ENCODE measurements at regions not wholly inside any gene's neighbourhood (a gene's known extent, or its start where the extent isn't known, plus 50 kb on each side); places are given as distances from the start of the nearest gene placed in this dataset.

DNA sequence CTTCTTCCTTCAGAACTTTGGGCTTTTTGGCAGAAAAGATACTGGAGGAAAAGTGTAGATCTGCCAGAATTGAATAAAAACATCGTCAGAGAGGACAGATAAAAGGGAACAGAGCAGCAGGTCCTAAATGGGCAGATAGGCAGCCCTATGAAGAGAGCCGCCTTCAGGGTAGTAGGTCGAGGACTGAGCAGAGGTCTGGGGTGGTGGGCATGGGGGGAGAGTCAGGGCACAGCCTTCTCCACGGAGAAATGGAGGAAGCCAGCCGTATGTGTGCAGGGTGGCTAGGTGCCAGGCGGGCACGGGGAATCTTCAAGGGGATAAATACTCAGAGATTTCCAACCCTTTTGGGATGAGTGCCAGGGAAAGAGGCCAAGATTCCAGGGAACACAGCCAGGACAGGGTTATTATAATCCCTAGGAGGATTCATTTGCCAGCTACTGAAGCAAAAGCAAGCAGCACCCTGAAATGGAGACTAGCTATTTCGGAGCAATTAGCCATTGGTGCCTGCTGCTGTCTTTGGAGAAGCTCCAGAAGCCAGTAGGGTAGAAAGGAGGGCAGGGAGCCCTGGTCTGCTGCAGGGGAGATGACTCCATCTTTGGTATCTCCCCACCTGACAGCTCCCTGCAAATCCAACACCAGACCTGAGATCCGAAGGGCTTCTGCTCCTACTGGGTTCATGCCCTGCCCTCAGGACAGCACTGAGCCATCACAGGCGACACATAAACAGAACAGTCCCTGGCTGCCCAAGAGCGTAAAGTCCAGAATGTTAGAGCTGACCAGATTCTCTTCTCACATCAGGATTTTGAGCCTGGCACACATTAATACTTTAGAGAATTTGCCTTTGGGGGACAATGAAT is 174.5 kb upstream of the NTM start:
- DNase-seq: peak; percentile 72

DNA sequence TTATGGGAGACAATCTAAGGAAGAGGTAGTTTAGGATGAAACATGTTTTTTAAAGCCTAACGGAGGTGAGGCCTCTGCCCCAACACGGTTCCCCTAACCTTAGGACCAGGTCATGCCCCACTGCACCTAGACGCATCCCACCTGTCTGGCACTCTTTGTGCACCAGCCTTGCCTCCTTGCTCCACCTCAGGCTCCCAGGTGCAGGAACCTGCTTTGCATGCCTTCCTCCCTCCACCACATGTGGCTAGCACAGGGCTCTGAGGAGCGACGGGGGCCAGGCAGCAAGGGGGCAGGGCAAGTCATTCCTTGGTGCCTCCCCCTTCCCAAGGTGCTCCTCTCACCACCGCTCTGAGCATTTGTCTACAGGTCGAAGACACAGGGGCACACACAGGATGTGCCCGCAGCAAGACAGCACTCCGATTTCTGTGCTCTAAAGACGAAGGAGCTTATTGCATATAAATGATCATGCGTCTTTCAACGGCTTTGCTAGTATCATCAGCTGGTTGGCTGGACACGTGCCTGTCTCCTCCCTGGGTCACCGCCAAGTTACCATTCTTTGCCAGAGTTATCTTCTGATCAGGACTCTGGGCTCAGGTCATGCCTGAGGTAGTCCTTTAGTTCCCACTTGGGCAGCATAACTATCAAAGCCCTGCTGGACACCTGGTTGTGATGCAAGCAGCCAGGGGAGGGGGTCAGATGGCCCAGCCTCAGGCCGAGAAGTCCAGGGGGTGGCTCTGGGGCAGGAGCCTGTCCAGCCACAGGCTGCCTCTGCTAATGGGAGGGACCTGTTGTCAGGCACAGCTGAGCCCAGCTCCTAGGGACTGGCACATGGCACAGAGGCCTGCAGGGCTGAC is 172.0 kb upstream of the NTM start:
- DNase-seq: no peak

GRCh38 chr11:131199015-131199280 is 171.5 kb upstream of the NTM start:
- no peak for DNase-seq

GRCh38 chr11:131201674-131202073 is 168.7 kb upstream of the NTM start:
- no peak for DNase-seq

GRCh38 chr11:131203040-131203439 is 167.4 kb upstream of the NTM start:
- no peak for DNase-seq

- DNase-seq: no peak
Measured at GRCh38 chr11:131204282-131204681, 166.1 kb upstream of the NTM start.

- no peak for DNase-seq
Measured at GRCh38 chr11:131204765-131205380, 165.5 kb upstream of the NTM start.

DNA sequence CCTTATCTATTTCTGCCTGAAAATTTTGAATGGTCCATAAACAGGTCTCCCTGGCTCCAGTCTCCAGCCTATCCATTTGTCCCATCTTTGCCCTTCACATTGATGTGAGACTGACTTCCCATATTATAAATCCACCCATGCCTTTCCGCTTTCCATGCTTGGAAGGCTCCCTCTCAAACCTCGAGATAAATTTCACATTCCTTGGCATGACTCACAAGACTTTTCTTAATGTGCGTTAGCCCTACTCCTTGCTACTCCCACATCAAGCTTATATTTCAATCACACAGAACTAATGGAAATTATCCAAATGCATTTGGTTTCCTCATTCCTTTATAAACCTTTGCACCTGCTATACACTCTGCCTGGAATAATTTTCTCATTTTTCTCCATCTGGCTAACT is 163.7 kb upstream of the NTM start:
- DNase-seq: no peak

GRCh38 chr11:131207901-131208300 is 162.5 kb upstream of the NTM start:
- no peak for DNase-seq

GRCh38 chr11:131217313-131218310 is 152.8 kb upstream of the NTM start:
- no peak for DNase-seq

DNA sequence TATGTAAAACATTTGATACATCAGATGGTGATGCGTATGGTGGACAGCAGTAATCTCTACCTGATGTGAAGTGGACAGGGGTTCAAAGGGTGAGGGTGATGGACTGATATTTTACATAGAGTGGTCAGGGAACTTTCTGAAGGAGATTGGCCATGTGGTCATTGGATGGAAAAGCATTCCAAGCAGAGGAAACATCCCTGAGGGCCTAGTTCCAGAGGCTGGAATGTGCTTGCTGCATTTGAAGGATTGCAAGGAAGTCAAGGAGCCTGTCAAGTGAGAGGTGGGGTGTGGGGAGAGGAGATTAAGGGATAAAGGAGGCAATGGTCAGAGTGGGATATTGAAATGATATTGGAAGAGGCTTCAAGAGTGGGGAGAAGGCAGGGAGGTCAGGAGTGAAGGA is 151.9 kb upstream of the NTM start:
- no peak for DNase-seq

- no peak for DNase-seq
Measured at GRCh38 chr11:131219646-131220045, 150.8 kb upstream of the NTM start.

DNA sequence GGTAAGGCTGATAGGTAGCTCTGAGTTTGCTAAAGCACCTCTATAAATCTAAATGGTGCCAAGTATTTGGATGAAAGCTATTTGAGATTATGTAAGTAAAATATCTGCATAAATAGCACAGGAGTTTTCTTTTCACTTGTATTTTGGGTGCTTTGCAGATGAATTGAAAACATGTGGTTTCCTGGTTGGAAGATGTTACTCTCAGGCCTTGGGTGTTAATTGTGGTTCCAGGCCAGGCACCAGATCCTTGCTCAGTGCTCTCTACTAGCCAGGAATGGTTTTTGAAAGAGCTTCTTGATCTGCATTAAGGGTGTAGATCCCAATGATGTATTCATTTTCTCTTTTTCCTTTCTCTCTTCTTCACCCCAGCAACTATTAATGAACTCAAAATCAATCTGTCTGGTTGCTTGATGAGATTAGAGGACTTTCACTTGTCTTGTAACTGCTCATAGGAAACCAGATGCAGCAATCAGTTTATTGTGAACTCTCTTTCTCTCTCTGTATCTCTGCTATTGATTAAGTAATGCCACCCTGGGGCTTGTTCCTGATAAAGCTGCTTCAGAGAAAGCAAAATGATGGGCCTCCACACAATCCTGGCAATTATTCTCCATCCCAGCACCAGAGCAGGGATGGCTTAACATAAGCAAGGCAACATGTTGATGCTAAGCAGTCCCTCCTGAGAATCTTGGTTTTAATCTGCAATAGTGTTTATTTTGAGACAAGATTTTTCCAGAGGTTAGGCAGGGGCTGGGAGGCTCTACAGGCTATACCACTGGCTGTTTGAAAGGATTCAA is 147.0 kb upstream of the NTM start:
- DNase-seq: no peak

DNA sequence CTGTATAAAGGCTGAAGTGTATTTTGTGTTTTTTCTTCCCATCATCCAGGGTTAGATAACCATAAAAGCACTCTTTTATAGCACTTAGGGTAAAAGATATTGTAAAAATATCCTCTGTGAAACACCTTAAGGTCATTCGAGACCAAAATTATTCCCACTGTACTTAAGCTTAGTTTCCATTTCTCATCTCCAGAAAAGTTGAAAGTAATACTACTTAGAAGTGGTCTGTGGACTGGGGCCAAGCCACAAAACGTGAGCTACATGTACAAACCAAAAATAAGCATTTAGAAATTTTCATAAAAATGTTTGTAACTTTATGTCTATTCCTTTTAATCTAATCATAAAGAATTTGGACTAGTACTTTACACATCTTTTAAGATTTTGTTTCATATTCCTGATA is 142.0 kb upstream of the NTM start:
- DNase-seq: no peak

GRCh38 chr11:131229221-131229620 is 141.2 kb upstream of the NTM start:
- no peak for DNase-seq

DNA sequence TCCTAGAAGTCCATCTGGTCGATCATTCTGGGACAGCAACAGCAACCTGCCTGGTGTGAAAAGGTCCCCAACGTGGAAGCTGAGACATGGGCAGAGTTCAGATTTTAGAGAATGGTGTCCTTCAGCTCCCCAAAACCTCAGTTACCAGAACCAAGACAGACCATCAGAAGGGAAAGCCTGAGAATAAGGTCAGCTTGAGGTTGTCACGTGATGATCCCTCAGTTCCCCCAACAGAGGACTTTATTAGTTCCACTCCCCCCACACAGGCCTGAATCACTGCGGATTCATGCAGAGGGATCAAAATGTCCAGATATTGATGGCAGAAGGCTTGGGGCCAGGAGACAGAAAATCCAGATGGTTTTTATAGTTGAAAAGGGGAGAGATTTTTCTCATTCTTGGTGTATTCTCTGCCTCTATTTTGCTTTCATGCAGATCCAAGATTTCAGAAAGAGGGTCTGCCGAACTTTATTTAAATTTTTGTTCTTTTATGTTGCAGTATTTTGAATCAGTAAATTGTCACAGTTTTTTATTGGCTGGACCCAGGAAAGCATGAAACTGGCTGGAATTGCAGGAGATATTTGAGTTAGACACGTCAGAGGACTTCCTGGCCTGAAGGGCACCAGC is 139.0 kb upstream of the NTM start:
- DNase-seq: no peak

GRCh38 chr11:131232261-131232660 is 138.2 kb upstream of the NTM start:
- DNase-seq: no peak

- DNase-seq: peak; percentile 35
Measured at GRCh38 chr11:131234221-131234620, 136.2 kb upstream of the NTM start.

DNA sequence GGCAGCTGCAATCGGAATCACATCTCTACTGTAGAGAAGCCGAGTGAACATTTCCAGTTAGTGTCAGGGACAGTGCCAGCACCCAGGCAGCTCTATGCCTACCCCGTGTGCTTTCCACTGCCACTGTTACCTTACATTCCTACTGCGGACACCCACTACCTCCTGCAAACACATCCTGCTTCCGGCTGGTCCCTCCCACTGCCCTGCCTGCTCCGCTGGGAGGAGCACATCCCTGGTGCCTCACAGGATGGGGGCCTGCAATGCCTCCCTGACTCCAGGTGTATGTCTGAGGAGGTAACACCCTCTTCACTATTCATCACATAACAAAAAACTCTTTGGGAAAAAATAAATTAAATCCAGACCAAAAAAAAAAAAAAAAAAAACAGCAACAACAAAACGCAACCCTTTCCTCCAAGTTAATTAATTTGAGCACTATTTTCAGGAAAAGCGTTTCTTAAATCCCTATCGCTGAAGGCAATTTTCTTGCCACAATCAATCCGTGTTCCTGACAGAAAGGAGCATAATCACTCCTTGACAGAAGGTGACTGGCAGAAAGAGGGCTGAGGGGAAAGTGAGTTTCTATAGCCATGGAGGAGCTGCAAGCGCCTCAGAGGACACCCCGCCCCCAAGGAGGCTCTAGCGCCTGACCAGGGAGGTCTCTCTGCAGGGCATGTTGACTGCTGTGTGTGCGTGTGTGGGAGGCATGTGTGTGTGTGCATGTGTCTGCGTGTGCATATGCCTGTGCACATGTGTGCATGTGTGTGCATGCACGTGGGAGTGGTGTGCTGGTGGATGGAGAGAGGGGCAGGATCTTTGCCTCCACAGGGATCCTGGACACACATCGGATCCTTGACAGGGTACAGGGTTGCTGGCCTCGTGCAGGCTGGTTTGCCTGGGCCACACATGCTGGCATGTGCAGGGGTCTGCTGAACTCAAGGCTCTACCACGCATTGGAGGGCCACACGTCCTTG is 134.8 kb upstream of the NTM start:
- DNase-seq: no peak

- no peak for DNase-seq
Measured at GRCh38 chr11:131240421-131240820, 130.0 kb upstream of the NTM start.
